ENCODE measurements at regions not wholly inside any gene's neighbourhood (a gene's known extent, or its start where the extent isn't known, plus 50 kb on each side); places are given as distances from the start of the nearest gene placed in this dataset.

DNA sequence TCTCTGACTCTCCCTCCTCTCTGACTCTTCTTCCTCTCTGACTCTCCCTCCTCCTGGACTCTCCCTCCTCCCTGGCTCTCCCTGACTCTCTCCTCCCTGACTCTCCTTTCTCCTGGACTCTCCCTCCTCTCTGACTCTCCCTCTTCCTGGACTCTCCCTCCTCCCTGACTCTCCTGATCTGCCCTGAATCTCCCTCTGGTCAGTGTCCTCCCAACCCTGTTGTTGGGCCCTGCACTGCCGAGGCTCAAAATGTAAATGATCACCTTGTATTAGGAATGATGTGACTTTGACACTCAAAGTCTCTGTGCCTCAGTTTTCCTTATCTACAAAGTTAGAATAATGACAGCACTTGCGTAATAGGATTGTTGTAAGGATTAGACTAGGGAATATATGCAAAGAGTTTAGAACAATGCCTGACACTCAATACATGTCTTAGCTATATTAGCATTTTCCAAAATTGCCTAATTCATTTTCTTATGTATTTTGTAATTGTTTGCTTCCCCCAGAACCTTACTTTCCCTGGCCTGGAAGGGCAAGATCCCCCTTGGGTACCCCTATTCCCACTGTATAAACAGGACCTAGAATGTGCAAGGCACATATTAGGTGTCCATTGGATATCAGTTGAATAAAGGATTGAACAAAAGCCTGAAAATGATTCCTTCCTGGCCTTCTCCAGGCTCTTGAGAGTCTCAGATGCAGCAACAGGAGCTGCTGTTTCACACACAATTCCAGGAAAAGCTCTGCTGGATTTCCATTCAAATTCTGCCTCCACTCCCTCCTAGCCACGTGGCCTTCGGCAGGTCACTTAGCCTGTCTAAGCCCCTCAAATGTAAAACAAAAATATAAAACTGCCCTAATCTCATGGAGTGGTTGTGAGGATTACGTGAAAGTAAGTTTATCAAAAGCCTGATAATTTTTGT, 170.1 kb downstream of the INHBB start:
- no peak for DNase-seq (ENCODE audit: low read depth)

DNA sequence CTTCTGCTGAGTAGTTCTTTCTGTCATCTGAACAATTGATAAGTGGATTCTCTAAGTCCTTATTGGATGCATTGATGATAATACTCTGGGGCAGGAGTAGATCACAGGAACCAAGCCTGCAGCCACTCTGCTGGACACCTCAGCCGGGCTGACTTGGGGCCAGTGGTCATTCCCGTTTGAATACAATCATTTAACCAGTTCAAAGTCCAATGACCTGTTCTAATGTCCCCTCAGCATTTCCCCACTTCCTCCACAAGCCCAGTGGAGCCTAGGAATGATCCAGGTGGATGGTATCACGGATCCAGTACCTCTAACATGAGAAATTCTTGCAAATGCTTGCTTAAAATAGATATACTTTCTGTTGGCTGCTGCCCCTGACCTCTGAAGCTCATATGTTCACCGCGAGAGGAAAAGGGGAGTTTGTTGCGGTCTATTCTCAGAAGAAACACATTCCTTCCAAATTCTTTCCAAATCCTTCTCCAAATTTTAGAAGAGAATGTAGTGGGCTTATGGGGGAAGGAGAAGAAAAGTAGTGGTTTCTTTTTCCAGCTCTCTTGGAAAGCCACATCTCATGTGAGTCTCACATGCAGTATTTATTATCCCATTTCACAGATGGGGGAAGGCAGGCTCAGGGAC, 170.9 kb downstream of the INHBB start:
- DNase-seq (ENCODE audit: low read depth) = no peak

DNA sequence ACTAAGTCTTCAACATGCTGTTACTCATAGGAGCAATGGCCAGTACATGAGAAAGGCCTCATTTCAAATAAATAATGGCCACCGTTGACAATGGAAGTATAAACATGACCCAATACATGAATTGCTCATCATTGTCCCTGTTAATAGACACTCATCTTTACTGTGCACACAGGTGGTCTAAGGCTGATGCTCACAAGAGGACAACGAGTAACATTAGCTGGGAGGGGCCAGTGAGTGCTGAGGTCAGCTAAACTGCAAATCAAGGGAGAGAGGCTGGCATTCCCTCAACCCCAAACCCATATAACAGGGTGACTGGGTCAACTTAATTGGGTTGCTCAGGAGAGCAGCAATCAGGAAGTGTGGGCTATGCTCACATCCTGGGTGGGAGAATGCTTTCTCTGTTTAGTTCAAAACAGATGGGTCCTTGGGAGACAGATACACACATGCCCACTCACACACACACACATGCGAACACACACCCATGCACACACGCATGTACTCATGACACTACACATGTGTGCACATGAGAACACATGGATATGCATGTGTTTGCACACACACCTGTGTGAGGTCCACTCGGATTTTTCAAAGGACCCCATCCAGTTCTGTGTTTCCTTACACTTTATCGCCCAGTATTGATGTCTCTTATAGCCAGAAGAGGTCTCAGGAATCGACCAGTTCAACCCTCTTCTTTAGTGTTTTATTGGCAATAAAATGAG, 172.0 kb downstream of the INHBB start:
- no peak for DNase-seq (ENCODE audit: low read depth)

DNA sequence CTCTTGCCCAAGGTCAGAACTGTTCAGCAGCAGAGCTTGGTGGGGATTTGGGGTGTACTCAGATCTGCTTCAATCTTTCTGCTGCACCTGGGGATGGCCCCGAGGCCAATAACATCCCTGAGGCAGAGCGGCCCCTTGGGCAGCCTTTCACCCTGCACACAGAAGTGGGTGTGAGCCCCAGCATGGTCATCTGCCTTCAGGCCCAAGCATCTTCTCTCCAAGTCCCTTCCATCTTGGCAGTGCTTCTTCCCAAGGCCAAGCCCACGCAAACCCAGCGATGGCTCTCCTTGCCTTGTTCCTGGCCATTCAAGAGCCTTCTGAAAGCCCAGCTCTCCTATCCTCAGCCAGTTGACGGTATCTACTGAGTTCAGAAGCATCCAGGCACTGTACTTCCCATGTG, 172.9 kb downstream of the INHBB start:
- DNase-seq (ENCODE audit: low read depth) = no peak

DNA sequence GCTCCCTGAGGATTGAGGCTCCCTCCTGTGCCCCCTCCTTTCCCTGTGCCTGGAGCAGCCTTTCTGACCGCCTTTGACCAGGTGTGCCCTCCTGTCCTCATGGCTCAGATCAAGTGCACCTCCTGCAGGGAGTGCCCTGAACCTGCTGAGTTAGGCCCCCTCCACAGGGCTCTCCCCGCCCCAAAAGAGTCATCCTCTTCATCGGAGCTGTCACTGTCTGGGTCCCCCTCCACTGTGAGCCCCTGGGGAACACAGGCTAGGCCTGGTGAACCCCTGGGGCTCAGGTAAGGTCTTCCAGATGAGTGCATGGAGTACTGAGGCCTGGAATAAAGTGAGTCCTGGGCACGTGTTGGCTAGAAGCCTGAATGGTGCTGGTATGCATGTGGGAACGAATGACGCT, 173.5 kb downstream of the INHBB start:
- no peak for DNase-seq (ENCODE audit: low read depth)

DNA sequence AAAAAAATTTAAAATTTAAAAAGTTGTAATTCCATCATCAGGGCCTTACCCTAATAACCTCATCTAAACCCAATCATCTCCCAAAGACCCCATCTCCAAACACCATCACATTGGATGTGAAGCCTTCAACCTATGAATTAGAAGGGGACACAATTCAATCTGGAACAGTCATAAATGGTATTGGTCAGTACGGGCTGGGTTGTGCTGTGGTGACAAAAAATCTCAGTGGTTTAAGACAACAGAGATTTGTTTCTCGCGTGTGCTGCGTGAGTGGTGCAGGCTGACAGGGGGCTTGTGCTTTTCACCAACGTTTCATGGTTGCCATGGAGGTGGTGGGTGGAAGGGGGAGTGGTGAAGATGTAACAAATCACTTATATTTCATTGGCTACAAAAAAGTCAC, 174.5 kb downstream of the INHBB start:
- DNase-seq (ENCODE audit: low read depth) = no peak

DNA sequence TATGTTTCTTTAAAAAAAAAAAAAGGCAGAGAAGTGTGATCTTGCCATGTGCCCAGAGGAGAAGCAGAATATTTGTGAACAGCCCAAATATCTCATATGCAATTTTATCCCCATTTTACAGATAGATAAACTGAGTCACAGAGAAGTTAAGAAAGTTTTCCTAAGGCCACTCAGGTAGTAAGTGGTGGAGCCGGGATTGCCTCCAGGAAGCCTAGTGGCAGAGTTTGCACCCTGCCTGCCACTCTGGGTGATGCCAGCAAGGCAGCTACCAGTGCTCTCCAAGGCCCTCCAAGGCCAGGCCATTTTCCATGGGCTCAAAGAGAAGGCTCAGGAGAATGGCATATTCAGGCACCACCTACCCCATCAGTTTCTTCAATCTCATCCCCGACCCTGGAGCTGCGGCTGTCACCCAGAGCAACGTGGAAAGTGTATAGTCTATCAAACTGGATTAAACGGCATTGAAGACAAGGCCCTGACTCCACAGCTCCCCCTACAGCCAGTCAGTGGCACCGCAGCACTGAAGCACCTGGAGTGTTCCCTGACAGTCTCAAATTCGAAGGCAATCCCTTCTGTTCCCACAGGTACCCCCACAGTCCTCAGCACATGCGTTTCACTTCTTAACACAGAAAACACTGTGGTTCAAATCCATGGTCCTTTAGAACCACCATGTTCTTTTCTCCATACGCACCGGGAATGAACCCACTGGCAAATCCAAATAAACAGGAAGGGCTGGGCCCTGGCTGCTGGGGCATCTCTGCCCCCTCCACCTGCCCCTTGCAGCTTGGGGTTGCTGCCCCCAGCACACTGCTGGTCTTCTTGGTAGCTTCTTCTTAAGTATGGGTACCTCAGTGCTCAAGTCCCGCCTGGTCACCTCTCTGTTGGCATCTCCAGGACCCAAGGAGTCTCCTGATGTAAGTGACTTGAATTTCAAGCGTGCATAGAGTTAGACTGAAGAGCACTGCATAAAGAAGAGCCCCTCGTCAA, 175.3 kb downstream of the INHBB start:
- no peak for DNase-seq (ENCODE audit: low read depth)

DNA sequence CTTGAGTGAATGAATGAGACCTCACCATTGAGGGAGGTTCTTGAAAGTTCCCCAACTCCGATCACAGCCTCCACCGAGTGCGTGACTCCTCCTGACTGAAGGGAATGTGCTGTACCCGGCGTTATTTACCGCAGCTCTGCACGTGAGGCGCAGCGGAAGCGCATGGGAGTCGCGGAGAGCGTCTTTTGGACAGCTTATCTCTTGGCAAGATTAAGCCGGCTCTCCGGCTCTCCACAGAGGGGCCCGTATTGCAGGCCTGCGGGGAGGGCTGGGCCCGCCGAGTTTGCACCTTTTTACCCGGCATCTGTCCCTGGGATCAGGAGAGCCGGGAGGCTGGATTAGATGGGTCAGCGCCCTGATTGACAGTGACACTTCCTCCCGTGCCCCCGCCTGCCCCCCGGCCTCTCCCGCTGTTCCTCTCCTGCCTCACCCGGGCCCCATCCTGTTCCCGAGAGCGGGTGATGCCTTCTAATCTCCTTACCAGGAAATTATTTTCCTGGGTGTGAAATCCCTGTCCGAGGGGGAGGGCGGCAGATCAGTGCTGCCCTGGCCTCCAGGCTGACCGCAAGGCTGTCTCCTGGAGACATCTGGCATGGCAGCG, 176.3 kb downstream of the INHBB start:
- no peak for DNase-seq (ENCODE audit: low read depth)

DNA sequence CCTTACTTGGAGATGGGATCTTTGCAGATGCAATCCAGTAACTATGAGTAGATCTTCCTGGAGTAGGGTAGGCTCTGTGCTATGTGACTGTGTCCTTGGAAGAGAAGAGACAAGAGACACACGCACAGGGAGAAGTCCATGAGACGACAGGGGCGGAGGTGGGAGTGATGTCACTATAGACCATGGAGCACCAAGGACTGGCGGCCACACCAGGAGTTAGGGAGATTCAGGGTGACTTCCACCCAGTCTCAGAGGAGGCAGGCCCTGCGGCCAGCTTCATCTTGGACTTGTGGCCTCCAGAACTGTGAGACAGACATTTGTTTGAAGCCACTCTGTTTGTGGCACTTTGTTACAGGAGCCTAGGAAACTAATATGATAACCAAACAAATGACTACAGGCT, 177.8 kb downstream of the INHBB start:
- DNase-seq (ENCODE audit: low read depth) = no peak

DNA sequence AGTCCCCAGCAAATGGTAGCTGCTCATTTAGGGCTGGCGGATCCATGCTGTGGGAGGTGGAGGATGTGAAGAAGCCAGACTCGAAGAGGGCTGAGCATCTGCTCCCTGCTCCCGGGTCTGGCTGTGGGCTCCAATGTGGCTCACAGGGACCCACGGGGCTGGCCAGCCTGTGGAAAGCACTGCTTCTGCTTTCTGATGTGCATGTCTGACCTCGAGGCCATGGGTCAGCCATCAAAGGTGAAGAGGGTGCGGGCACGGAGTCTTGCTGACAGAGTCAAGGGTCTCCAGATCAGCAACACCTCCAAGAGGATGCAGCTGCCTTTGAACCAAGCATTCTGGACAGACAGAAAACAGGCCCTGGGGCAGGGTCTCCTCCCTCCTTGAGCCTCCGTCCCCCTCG, 178.2 kb downstream of the INHBB start:
- no peak for DNase-seq (ENCODE audit: low read depth)

DNA sequence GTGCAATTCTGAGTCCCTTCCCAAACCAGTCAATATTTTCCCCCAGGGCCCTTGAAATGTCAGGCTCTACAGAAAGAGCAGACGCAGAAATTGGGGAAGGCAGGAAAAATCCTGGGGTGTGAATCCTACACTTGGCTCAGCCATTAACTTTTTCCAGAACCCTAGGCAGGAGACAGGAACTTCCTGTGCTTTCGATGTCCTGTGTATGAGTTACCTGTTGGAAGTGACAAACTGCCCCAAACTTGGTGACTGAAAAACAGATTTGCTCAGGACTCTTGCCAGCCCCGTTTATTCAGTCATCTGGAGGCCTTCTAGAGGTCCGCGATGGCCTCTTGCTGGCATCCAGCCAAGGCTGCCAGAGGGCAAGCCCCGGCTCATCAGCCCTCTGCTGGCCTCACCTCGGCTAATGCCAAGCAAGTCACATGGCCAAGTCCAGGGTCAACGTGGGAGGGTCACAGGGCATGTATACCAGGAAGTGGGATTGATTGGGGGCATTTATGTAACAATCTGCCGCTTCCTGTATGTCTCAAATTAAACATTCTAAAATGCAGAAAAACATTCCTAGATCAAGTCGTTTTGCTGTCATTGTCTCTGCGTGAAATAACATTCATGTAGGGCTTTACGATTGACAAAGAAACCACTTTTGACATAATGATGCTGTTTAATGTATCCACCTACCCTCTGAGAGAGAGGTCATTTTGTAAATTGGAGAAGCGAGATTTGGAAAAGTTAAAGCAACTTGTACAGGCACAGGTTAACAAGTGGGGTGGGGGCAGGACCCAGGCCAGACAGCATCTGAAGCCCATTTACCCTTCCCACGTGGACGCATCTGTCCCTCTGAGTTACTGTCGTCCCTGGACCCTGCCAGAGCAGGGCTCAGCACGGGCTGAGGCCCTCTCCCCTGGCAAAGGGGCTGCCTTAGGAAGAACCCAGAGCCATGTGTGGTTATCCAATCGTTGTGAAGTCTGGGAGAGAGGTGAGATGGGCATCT, 179.4 kb downstream of the INHBB start:
- no peak for DNase-seq (ENCODE audit: low read depth)

DNA sequence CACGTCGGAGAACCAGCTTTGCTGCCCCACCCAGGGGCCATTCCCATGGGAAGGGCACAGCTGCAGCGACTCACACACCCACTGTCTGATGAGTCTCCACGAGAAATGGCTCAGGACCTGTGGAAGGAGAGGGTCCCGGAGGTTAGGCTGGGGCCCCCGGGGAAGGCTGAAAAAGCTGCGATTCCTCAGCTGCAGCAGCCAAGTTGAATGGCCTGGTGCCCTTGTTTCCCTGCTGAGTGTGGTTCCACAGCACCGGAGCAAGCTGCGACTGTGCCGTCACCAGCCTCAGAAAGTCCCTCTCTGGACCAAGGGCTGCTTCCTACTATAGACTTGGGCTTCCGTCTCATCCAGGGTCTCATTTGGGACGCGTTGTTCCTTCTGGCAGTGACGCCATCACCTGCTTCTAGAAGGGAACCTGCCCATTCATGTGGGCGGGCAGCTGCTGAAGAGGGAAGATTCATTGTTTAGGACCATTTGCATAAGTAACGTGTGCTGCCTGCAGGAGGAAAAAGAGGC, 180.2 kb downstream of the INHBB start:
- no peak for DNase-seq (ENCODE audit: low read depth)

DNA sequence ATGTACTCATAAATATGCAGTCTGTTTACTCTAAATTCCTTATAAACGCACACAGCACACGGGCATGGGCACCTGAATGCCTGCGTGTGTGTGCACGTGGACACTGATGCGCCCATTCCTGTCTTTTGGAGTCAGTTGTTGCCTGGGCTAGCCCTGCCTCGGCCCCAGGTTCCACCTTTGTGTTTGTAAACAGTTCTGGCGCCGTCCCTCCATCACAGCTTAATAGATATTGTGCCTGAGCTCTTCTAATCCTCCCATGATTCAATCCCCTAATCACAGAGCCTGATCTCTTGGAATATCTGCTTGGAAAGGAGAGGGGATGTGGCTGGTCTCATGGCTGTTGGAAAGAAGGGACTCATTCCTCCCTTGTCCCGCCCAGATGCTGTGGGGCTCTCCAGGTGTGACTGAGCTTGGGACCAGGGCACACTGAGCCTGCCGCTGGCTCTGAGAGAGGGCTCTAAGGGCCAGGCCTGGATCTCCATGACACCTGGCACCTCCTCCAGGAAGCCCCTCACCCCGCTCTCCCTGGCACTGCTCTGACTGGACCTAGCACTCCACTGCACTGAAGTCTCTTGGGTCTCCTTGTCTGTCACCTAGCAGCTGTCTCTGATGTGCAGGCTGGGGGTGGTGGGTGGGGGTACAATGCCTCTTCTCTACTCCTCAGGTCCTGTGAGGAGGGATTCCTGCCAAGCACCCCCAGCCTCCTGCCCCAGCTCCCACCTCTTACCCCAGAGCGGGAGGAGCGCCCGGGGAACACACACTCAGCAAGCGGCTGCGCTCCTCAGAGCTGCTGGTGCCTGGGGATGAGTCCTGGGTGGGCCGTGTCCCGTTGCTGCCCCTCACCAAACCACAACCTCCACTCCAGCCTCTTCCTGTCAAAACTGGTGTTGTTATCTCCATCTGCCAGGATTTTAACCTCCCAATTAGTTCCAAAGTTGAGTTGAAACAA, 181.3 kb downstream of the INHBB start:
- no peak for DNase-seq (ENCODE audit: low read depth)

DNA sequence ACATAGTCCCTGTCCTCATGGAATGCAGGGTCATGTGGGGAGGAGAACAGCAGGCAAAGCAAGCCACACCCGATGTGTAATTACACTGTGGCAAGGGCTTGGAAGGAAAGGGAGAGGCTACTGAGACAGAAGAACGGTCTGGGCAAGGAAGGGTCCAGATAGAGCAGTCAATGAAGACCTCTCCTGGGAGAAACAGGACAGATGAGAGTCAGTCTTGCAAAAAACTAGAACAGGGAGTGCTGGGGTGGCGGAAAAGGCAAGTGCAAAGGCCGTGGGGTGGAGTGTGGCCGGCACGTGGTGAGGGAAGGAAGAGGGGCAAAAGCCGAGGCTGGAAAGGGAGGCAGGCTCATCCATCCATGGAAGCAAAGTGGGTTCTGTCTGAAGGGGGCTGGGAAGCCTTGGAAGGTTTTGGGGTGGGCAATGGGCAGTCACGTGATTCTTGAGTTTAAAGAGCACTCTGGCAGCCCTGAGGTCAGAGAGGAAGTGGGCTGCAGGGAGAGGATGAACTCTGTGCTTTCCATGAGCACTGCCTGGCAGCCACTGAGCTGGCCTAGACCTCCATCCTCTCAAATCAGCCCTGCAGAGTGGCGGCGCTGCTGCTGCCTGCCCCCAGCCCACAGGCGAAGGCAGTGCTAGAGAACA, 182.2 kb downstream of the INHBB start:
- no peak for DNase-seq (ENCODE audit: low read depth)

DNA sequence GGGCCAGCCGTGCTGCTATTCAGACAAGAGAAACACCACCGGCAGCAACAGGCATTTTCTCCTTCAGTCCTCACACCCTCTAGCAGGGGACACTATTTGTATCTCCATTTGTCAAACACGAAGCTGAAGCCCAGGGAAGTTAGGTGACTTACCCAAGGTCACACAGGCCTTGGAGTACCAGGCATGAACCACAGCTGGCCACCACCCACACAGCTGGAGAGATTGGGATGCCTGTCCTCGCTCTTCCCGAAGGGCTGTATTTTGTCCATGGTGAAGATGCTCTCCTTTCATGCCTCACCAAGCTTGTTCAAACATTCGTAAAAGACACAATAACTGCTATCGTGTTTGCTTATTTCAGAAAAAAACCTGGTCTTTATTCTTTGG, 182.7 kb downstream of the INHBB start:
- no peak for DNase-seq (ENCODE audit: low read depth)

DNA sequence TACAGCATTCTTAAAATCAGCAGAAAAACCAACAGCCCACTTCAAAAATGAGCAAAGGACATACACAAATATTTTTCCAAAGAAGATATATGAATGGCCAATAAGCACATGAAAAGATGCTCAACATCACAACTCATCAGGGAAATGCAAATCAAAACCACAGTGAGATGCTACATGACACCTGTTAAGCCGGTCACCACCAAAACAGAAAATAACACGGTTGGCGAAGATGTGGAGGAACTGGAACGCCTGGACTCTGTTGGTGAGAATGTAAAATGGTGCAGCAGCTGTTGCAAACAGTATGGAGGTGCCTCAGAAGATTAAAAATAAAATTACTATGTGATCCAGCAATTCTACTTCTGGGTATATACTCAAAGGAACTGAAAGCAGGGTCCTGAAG, 184.8 kb downstream of the INHBB start:
- no peak for DNase-seq (ENCODE audit: low read depth)

DNA sequence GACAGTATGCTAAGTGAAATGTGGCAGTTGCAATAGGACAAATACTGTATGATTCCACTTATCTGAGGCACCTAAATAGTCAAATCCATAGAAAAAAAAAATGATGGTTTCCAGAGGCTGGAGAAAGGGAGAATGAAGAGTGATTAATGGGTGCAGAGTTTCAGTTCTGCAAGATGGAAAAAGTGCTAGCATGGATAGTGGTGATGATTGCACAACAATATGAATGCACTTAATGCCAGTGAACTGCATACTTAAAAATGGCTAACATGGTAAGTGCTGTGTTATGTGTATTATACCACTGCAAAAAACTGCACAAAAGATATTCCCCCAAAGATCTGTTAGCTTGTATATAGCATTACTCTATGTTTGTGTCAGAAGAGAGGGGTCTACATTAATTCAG, 185.4 kb downstream of the INHBB start:
- DNase-seq (ENCODE audit: low read depth) = no peak
